ENCODE measurements at regions not wholly inside any gene's neighbourhood (a gene's known extent, or its start where the extent isn't known, plus 50 kb on each side); places are given as distances from the start of the nearest gene placed in this dataset.

DNA sequence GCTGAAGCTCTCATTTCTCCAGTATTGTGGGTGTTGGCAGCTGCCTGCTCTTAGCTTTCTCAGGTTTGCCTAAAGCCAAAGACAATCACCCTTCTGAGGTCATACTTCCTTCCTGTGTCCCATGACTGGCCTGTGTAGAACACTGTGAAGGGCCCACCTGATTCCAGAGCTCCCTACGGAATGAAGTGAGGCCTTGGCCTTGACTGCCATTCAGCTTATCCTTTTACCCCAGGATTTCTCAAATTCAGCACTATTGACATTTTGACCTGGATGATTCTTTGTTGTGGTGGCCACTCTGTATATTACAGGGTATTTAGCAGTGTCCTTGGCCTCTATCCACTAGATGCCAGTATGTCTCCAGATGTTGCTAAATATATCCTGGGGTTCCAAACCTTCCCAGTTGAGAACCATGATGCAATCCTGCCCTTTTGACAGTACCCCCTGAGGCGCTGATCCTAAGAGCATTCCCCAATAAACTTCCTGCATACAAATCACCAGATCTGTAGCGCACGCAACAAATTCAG is 112.3 kb upstream of the KRR1 start (continued):
- TF ChIP-seq THAP11 (CRISPR knock-in tag; IDR thresholded peaks at IDR 0.05), result peak; percentile 45; the same call in 1 of the 2 replicates
- TF ChIP-seq HDAC1 (CRISPR knock-in tag; IDR thresholded peaks at IDR 0.05), result peak; percentile 43; the same call in 1 of the 2 replicates
- TF ChIP-seq SKI (IDR thresholded peaks at IDR 0.05; ENCODE audit: partially characterized antibody), result peak; percentile 82
- peak; percentile 96 for TF ChIP-seq CEBPG (CRISPR knock-in tag; IDR thresholded peaks at IDR 0.05)
- TF ChIP-seq SALL1 (CRISPR knock-in tag; IDR thresholded peaks at IDR 0.05), result peak; percentile 55
- TF ChIP-seq PHF21A (CRISPR knock-in tag; IDR thresholded peaks at IDR 0.05), result peak; percentile 27; the same call in 1 of the 2 replicates
- TF ChIP-seq, protein P1, sequence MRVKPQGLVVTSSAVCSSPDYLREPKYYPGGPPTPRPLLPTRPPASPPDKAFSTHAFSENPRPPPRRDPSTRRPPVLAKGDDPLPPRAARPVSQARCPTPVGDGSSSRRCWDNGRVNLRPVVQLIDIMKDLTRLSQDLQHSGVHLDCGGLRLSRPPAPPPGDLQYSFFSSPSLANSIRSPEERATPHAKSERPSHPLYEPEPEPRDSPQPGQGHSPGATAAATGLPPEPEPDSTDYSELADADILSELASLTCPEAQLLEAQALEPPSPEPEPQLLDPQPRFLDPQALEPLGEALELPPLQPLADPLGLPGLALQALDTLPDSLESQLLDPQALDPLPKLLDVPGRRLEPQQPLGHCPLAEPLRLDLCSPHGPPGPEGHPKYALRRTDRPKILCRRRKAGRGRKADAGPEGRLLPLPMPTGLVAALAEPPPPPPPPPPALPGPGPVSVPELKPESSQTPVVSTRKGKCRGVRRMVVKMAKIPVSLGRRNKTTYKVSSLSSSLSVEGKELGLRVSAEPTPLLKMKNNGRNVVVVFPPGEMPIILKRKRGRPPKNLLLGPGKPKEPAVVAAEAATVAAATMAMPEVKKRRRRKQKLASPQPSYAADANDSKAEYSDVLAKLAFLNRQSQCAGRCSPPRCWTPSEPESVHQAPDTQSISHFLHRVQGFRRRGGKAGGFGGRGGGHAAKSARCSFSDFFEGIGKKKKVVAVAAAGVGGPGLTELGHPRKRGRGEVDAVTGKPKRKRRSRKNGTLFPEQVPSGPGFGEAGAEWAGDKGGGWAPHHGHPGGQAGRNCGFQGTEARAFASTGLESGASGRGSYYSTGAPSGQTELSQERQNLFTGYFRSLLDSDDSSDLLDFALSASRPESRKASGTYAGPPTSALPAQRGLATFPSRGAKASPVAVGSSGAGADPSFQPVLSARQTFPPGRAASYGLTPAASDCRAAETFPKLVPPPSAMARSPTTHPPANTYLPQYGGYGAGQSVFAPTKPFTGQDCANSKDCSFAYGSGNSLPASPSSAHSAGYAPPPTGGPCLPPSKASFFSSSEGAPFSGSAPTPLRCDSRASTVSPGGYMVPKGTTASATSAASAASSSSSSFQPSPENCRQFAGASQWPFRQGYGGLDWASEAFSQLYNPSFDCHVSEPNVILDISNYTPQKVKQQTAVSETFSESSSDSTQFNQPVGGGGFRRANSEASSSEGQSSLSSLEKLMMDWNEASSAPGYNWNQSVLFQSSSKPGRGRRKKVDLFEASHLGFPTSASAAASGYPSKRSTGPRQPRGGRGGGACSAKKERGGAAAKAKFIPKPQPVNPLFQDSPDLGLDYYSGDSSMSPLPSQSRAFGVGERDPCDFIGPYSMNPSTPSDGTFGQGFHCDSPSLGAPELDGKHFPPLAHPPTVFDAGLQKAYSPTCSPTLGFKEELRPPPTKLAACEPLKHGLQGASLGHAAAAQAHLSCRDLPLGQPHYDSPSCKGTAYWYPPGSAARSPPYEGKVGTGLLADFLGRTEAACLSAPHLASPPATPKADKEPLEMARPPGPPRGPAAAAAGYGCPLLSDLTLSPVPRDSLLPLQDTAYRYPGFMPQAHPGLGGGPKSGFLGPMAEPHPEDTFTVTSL (CRISPR knock-in tag; IDR thresholded peaks at IDR 0.05; ENCODE audit: borderline replicate concordance), result peak; percentile 79; the same call in 1 of the 2 replicates
- no peak for TF ChIP-seq GABPA (IDR thresholded peaks at IDR 0.05; ENCODE audit: low read depth, low read length)
- peak; percentile 26; the same call in 1 of the 2 replicates for TF ChIP-seq GABPA (CRISPR knock-in tag; IDR thresholded peaks at IDR 0.05; ENCODE audit: low read depth)
- peak; percentile 81; the same call in 1 of the 2 replicates for TF ChIP-seq KLF11 (CRISPR knock-in tag; IDR thresholded peaks at IDR 0.05)
- TF ChIP-seq, protein P2, sequence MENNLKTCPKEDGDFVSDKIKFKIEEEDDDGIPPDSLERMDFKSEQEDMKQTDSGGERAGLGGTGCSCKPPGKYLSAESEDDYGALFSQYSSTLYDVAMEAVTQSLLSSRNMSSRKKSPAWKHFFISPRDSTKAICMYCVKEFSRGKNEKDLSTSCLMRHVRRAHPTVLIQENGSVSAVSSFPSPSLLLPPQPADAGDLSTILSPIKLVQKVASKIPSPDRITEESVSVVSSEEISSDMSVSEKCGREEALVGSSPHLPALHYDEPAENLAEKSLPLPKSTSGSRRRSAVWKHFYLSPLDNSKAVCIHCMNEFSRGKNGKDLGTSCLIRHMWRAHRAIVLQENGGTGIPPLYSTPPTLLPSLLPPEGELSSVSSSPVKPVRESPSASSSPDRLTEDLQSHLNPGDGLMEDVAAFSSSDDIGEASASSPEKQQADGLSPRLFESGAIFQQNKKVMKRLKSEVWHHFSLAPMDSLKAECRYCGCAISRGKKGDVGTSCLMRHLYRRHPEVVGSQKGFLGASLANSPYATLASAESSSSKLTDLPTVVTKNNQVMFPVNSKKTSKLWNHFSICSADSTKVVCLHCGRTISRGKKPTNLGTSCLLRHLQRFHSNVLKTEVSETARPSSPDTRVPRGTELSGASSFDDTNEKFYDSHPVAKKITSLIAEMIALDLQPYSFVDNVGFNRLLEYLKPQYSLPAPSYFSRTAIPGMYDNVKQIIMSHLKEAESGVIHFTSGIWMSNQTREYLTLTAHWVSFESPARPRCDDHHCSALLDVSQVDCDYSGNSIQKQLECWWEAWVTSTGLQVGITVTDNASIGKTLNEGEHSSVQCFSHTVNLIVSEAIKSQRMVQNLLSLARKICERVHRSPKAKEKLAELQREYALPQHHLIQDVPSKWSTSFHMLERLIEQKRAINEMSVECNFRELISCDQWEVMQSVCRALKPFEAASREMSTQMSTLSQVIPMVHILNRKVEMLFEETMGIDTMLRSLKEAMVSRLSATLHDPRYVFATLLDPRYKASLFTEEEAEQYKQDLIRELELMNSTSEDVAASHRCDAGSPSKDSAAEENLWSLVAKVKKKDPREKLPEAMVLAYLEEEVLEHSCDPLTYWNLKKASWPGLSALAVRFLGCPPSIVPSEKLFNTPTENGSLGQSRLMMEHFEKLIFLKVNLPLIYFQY (CRISPR knock-in tag; IDR thresholded peaks at IDR 0.05; ENCODE audit: borderline replicate concordance), result no peak
- no peak for TF ChIP-seq CCDC6 (CRISPR knock-in tag; IDR thresholded peaks at IDR 0.05)
- TF ChIP-seq, protein P3, sequence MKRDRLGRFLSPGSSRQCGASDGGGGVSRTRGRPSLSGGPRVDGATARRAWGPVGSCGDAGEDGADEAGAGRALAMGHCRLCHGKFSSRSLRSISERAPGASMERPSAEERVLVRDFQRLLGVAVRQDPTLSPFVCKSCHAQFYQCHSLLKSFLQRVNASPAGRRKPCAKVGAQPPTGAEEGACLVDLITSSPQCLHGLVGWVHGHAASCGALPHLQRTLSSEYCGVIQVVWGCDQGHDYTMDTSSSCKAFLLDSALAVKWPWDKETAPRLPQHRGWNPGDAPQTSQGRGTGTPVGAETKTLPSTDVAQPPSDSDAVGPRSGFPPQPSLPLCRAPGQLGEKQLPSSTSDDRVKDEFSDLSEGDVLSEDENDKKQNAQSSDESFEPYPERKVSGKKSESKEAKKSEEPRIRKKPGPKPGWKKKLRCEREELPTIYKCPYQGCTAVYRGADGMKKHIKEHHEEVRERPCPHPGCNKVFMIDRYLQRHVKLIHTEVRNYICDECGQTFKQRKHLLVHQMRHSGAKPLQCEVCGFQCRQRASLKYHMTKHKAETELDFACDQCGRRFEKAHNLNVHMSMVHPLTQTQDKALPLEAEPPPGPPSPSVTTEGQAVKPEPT (CRISPR knock-in tag; IDR thresholded peaks at IDR 0.05; ENCODE audit: low read depth), result no peak
- TF ChIP-seq ZFP36 (IDR thresholded peaks at IDR 0.05; ENCODE audit: borderline replicate concordance, low read depth, low read length, partially characterized antibody), result peak; percentile 62
- TF ChIP-seq SYNCRIP (IDR thresholded peaks at IDR 0.05; ENCODE audit: insufficient read depth, low read depth, low read length), result no peak
